ENCODE measurements at regions not wholly inside any gene's neighbourhood (a gene's known extent, or its start where the extent isn't known, plus 50 kb on each side); places are given as distances from the start of the nearest gene placed in this dataset.

DNA sequence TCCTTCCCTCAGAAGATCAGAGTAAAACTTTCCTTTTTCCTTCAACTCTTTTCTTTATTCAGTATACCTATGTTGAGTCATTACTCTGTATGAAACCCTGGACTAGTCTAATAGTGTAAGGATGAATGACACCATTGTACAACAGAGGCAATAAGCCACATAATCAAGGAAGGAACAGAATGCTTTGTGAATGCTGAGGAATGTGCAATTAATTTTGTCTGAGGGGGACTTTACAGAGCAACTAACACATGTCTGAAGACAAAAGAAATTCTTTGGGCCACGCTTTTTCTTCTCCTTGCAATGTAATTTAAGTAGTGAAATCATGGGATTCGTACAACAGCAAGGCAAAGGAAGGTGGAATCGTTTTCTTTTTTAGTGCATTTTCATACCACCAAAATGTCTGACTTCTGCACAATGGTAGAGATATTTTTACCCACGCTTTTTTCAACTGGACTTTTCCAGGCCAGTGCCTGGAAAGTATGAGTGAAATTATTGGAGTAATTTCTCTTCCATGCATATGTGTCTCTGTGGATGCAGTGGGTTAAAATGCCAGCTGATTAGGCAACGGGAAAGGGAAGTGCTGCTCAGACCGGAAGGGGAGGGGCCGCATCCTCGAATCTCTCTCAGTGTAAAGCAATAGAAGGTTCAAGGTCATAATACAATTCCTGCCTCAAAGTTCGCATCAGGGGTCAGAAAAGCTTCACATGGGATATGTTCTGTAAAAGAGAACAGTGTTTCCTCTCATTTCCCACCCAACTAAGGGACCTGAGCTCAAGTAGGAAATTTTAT, 89.9 kb upstream of the MTHFD1L start:
- POLR2A ChIA-PET = no interaction called here
- DNase-seq (ENCODE audit: low spot score) (no peak), ATAC-seq (no peak)
- TF ChIP-seq MYBL2 (CRISPR knock-in tag; IDR thresholded peaks at IDR 0.05) = no peak
- TF ChIP-seq E2F1 (CRISPR knock-in tag; IDR thresholded peaks at IDR 0.05) = no peak
- no peak for TF ChIP-seq HMGA2 (CRISPR knock-in tag; IDR thresholded peaks at IDR 0.05)
- TF ChIP-seq RELA (CRISPR knock-in tag; IDR thresholded peaks at IDR 0.05; ENCODE audit: borderline replicate concordance) = no peak
- TF ChIP-seq ZNF232 (CRISPR knock-in tag; IDR thresholded peaks at IDR 0.05) = no peak
- TF ChIP-seq ATF3 (CRISPR knock-in tag; conservative IDR thresholded peaks at IDR 0.05) = no peak
- TF ChIP-seq ETV6 (CRISPR knock-in tag; IDR thresholded peaks at IDR 0.05) = no peak
- no peak for TF ChIP-seq NFE2L1 (CRISPR knock-in tag; IDR thresholded peaks at IDR 0.05)
- no peak for TF ChIP-seq NR1H2 (CRISPR knock-in tag; IDR thresholded peaks at IDR 0.05)
- no peak for TF ChIP-seq FOXP1 (CRISPR knock-in tag; IDR thresholded peaks at IDR 0.05; ENCODE audit: borderline replicate concordance)
- no peak for TF ChIP-seq CREB1 (CRISPR knock-in tag; IDR thresholded peaks at IDR 0.05)
- TF ChIP-seq, protein P1, sequence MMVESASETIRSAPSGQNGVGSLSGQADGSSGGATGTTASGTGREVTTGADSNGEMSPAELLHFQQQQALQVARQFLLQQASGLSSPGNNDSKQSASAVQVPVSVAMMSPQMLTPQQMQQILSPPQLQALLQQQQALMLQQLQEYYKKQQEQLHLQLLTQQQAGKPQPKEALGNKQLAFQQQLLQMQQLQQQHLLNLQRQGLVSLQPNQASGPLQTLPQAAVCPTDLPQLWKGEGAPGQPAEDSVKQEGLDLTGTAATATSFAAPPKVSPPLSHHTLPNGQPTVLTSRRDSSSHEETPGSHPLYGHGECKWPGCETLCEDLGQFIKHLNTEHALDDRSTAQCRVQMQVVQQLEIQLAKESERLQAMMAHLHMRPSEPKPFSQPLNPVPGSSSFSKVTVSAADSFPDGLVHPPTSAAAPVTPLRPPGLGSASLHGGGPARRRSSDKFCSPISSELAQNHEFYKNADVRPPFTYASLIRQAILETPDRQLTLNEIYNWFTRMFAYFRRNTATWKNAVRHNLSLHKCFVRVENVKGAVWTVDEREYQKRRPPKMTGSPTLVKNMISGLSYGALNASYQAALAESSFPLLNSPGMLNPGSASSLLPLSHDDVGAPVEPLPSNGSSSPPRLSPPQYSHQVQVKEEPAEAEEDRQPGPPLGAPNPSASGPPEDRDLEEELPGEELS (CRISPR knock-in tag; IDR thresholded peaks at IDR 0.05) = no peak
- TF ChIP-seq, protein P2, sequence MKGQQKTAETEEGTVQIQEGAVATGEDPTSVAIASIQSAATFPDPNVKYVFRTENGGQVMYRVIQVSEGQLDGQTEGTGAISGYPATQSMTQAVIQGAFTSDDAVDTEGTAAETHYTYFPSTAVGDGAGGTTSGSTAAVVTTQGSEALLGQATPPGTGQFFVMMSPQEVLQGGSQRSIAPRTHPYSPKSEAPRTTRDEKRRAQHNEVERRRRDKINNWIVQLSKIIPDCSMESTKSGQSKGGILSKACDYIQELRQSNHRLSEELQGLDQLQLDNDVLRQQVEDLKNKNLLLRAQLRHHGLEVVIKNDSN (CRISPR knock-in tag; IDR thresholded peaks at IDR 0.05) = no peak
- no peak for TF ChIP-seq MLX (CRISPR knock-in tag; IDR thresholded peaks at IDR 0.05)
- TF ChIP-seq MXD4 (CRISPR knock-in tag; IDR thresholded peaks at IDR 0.05; ENCODE audit: borderline replicate concordance) = no peak
- TF ChIP-seq NFYB (CRISPR knock-in tag; conservative IDR thresholded peaks at IDR 0.05; ENCODE audit: low read depth) = no peak
- no peak overlapping the region for H3K4me3 Mint-ChIP-seq
- CTCF ChIA-PET = no interaction called here
- peaks cover 18% of the 10 kb centered on the region for H3K36me3 Mint-ChIP-seq
- H3K27ac Mint-ChIP-seq = no peak overlapping the region
- peaks cover 40% of the 10 kb centered on the region for H3K9me3 Mint-ChIP-seq
- 0 out of 2 replicates have a peak, but pooled peaks cover 2% of the 10 kb centered on the region for H3K4me1 Mint-ChIP-seq
- no peaks in the 10 kb centered on the region; the same call in 1 of the 2 replicates for H3K27me3 Mint-ChIP-seq (ENCODE audit: low read depth)

DNA sequence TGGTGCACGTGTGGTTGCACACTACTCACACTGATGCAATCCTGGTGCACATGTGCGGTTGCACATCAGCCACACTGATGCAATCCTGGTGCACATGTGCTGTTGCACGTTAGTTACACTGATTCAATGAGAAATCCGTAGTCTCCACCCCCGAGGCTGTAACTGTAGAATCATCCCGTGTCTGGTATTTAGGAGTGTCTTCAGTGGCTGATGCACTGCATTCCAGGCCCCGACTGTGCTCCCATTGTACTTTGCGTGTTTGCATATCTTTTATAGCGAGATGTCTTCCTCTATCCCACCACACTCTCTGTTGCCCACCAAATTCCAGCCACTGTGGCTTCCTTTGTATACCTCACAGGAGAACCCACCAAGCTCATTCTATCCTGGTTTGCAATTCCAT, 87.8 kb upstream of the MTHFD1L start:
- H3K9me3 Mint-ChIP-seq = peaks cover 37% of the 10 kb centered on the region
- ChIA-PET CTCF (no interaction called here), POLR2A (no interaction called here)
- no peak overlapping the region for H3K4me3 Mint-ChIP-seq
- DNase-seq (ENCODE audit: low spot score) = no peak
- peaks cover 18% of the 10 kb centered on the region for H3K36me3 Mint-ChIP-seq
- no peak for ATAC-seq
- H3K27ac Mint-ChIP-seq = no peak overlapping the region
- 0 out of 2 replicates have a peak, but pooled peaks cover 2% of the 10 kb centered on the region for H3K4me1 Mint-ChIP-seq
- no peaks in the 10 kb centered on the region; the same call in 1 of the 2 replicates for H3K27me3 Mint-ChIP-seq (ENCODE audit: low read depth)
- TF ChIP-seq, protein P3, sequence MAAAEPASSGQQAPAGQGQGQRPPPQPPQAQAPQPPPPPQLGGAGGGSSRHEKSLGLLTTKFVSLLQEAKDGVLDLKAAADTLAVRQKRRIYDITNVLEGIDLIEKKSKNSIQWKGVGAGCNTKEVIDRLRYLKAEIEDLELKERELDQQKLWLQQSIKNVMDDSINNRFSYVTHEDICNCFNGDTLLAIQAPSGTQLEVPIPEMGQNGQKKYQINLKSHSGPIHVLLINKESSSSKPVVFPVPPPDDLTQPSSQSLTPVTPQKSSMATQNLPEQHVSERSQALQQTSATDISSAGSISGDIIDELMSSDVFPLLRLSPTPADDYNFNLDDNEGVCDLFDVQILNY (CRISPR knock-in tag; IDR thresholded peaks at IDR 0.05) = no peak
- no peak for TF ChIP-seq USF2 (CRISPR knock-in tag; IDR thresholded peaks at IDR 0.05)
- no peak for TF ChIP-seq EMX1 (CRISPR knock-in tag; IDR thresholded peaks at IDR 0.05)
- TF ChIP-seq ZNF232 (CRISPR knock-in tag; IDR thresholded peaks at IDR 0.05) = no peak
- TF ChIP-seq ESRRA (CRISPR knock-in tag; IDR thresholded peaks at IDR 0.05; ENCODE audit: borderline replicate concordance) = no peak
- TF ChIP-seq ZMAT4 (CRISPR knock-in tag; IDR thresholded peaks at IDR 0.05) = no peak
- no peak for TF ChIP-seq E2F1 (CRISPR knock-in tag; IDR thresholded peaks at IDR 0.05)
- TF ChIP-seq, protein P4, sequence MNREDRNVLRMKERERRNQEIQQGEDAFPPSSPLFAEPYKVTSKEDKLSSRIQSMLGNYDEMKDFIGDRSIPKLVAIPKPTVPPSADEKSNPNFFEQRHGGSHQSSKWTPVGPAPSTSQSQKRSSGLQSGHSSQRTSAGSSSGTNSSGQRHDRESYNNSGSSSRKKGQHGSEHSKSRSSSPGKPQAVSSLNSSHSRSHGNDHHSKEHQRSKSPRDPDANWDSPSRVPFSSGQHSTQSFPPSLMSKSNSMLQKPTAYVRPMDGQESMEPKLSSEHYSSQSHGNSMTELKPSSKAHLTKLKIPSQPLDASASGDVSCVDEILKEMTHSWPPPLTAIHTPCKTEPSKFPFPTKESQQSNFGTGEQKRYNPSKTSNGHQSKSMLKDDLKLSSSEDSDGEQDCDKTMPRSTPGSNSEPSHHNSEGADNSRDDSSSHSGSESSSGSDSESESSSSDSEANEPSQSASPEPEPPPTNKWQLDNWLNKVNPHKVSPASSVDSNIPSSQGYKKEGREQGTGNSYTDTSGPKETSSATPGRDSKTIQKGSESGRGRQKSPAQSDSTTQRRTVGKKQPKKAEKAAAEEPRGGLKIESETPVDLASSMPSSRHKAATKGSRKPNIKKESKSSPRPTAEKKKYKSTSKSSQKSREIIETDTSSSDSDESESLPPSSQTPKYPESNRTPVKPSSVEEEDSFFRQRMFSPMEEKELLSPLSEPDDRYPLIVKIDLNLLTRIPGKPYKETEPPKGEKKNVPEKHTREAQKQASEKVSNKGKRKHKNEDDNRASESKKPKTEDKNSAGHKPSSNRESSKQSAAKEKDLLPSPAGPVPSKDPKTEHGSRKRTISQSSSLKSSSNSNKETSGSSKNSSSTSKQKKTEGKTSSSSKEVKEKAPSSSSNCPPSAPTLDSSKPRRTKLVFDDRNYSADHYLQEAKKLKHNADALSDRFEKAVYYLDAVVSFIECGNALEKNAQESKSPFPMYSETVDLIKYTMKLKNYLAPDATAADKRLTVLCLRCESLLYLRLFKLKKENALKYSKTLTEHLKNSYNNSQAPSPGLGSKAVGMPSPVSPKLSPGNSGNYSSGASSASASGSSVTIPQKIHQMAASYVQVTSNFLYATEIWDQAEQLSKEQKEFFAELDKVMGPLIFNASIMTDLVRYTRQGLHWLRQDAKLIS (CRISPR knock-in tag; IDR thresholded peaks at IDR 0.05; ENCODE audit: borderline replicate concordance) = no peak
